ENCODE measurements at regions not wholly inside any gene's neighbourhood (a gene's known extent, or its start where the extent isn't known, plus 50 kb on each side); places are given as distances from the start of the nearest gene placed in this dataset.
A peak's percentile ranks its signal among the peaks of the same experiment; 100 is the strongest.

DNA sequence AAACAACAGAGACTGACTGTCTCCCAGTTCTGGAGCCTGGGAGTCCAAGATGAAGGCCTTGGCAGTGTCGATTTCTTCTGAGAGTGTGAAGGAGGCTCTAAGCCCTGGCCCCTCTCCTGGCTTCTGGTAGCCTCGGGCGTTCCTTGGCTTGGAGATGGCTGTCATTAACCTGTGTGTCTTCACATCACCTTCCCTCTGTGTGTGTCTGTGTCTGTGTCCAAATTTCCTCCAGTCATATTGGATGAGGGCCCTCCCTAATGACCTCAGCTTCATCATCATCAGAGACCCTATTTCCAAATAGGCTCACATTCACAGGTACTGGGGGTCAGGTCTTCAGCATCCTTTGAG lies 138.3 kb downstream of the TOMM20 start:
- Mint-ChIP-seq H3K27ac (ENCODE audit: low read depth, unreplicated experiment) (no peak overlapping the region), H3K36me3 (ENCODE audit: insufficient read depth, unreplicated experiment) (peaks cover 12% of the 10 kb centered on the region), H3K4me1 (ENCODE audit: insufficient read depth, unreplicated experiment) (peaks cover 18% of the 10 kb centered on the region), H3K4me3 (ENCODE audit: unreplicated experiment) (no peak overlapping the region), H3K27me3 (ENCODE audit: insufficient read depth, unreplicated experiment) (no peaks in the 10 kb centered on the region), H3K9me3 (ENCODE audit: unreplicated experiment) (no peaks in the 10 kb centered on the region)
- POLR2A ChIA-PET = interaction anchor here (1.4 to 2.9 kb wide), 2 partner anchors 9 to 333 kb away, joined by 6 to 10 read pairs; no protein-coding TSS in a partner anchor
- BruUV-seq (replicated peaks) = no TSS peak
- CTCF ChIA-PET = interaction anchor here (0.6 to 1.6 kb wide), 4 partner anchors 14 to 471 kb away, joined by 3 to 4 read pairs (median 3); no protein-coding TSS in a partner anchor
- TF ChIP-seq CTCF (IDR thresholded peaks at IDR 0.05; ENCODE audit: unreplicated experiment) = no peak
- intact Hi-C loops (cut with micrococcal nuclease) = no loop called here
- DNase-seq (ENCODE audit: unreplicated experiment) = no peak

DNA sequence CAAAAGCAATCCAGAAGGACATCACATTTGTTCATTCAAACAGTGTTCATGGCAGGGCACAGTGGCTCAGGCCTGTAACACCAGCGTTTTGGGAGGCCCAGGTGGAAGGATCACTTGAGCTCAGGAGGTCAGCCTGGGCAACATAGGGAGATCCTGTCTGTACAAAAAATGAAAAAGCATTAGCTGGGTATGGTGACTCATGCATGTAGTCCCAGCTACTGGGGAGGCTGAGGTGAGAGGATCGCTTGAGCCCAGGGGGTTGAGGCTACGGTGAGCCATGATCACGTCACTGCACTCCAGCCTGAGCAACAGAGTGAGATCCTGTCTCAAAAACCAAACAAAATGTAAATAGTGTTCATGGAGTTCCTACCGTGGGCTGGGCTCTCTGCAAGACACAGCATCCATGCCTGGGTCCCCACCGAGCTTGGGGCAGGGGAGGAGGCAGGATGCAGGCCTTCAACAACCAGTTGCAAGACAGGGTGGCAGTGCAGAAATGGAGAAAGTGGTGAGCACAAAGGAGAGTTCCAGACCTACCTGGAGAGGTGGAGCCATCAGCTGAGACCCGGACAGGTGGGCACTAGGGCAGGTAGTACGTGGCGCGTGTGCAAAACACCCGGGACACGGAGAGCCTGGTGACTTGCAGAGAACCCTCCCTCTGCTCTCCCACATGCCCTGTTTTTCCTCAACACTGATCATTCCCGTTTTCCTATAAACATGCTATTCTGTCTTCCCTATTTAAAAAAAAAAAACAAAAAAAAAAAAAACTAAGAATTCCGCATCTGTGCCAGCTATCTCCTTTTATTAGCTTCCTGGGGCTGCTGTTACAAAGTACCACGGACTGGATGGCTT lies 138.9 kb downstream of the TOMM20 start:
- Mint-ChIP-seq H3K36me3 (ENCODE audit: insufficient read depth, unreplicated experiment) (peaks cover 12% of the 10 kb centered on the region), H3K27ac (ENCODE audit: low read depth, unreplicated experiment) (no peak overlapping the region), H3K9me3 (ENCODE audit: unreplicated experiment) (no peaks in the 10 kb centered on the region), H3K4me1 (ENCODE audit: insufficient read depth, unreplicated experiment) (peaks cover 18% of the 10 kb centered on the region), H3K27me3 (ENCODE audit: insufficient read depth, unreplicated experiment) (no peaks in the 10 kb centered on the region), H3K4me3 (ENCODE audit: unreplicated experiment) (no peak overlapping the region)
- ChIA-PET POLR2A (interaction anchor here (0.9 to 2.9 kb wide), 8 partner anchors 9 to 378 kb away, joined by 3 to 10 read pairs (median 5); no protein-coding TSS in a partner anchor), CTCF (interaction anchor here (0.6 to 1.7 kb wide), 9 partner anchors 10 to 502 kb away, joined by 3 to 6 read pairs (median 3); no protein-coding TSS in a partner anchor)
- intact Hi-C loops (cut with micrococcal nuclease) = no loop called here
- no peak for DNase-seq (ENCODE audit: unreplicated experiment)
- BruUV-seq (replicated peaks) = no TSS peak
- TF ChIP-seq CTCF (IDR thresholded peaks at IDR 0.05; ENCODE audit: unreplicated experiment) = no peak

DNA sequence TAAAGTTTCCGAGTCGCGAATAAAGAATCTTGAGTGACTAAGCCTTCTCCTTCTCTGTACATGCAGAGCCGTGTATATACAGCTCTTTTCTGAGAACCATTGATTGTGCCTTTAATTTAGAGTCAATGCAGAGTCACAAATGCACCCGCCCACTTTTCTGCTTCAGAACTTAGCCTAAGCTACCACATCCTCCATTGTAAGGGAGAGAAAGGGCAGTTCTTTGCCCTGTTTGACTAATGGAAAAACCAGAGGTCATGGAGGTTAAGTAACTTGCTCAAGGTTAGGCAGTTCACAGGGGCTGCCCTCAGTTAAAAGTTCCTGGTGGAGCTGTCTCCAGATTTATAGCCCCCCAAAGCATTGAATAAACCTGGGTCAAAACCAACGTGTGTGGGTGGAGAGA lies 139.6 kb downstream of the TOMM20 start:
- POLR2A ChIA-PET = interaction anchor here (0.7 to 4.1 kb wide), 12 partner anchors 8 to 591 kb away, joined by 3 to 46 read pairs (median 4); no protein-coding TSS in a partner anchor
- H3K4me1 Mint-ChIP-seq (ENCODE audit: insufficient read depth, unreplicated experiment) = peaks cover 24% of the 10 kb centered on the region
- no peaks in the 10 kb centered on the region for H3K27me3 Mint-ChIP-seq (ENCODE audit: insufficient read depth, unreplicated experiment)
- H3K4me3 Mint-ChIP-seq (ENCODE audit: unreplicated experiment) = no peak overlapping the region
- intact Hi-C loops (cut with micrococcal nuclease) = no loop called here
- no peak overlapping the region for H3K27ac Mint-ChIP-seq (ENCODE audit: low read depth, unreplicated experiment)
- CTCF ChIA-PET = interaction anchor here (0.6 to 1.7 kb wide), 7 partner anchors 9 to 502 kb away, joined by 3 to 6 read pairs (median 5); no protein-coding TSS in a partner anchor
- no TSS peak for BruUV-seq (replicated peaks)
- H3K36me3 Mint-ChIP-seq (ENCODE audit: insufficient read depth, unreplicated experiment) = peaks cover 12% of the 10 kb centered on the region
- TF ChIP-seq CTCF (IDR thresholded peaks at IDR 0.05; ENCODE audit: unreplicated experiment) = no peak
- no peak for DNase-seq (ENCODE audit: unreplicated experiment)
- no peaks in the 10 kb centered on the region for H3K9me3 Mint-ChIP-seq (ENCODE audit: unreplicated experiment)

GRCh38 chr1:234988536-234988935 lies 140.1 kb downstream of the TOMM20 start:
- no peak for DNase-seq (ENCODE audit: unreplicated experiment)

More at GRCh38 chr1:234988536-234988935, 140.1 kb downstream of the TOMM20 start:
- Mint-ChIP-seq H3K4me1 (ENCODE audit: insufficient read depth, unreplicated experiment) (peaks cover 24% of the 10 kb centered on the region), H3K27ac (ENCODE audit: low read depth, unreplicated experiment) (peak overlapping the region; percentile 92), H3K36me3 (ENCODE audit: insufficient read depth, unreplicated experiment) (peaks cover 12% of the 10 kb centered on the region), H3K4me3 (ENCODE audit: unreplicated experiment) (no peak overlapping the region), H3K27me3 (ENCODE audit: insufficient read depth, unreplicated experiment) (no peaks in the 10 kb centered on the region), H3K9me3 (ENCODE audit: unreplicated experiment) (no peaks in the 10 kb centered on the region)
- intact Hi-C loops (cut with micrococcal nuclease) = no loop called here
- no peak for TF ChIP-seq CTCF (IDR thresholded peaks at IDR 0.05; ENCODE audit: unreplicated experiment)
- ChIA-PET CTCF (interaction anchor here (0.7 to 1.7 kb wide), 6 partner anchors 9 to 1723 kb away, joined by 3 to 6 read pairs (median 5); no protein-coding TSS in a partner anchor), POLR2A (interaction anchor here (0.7 to 4.1 kb wide), 9 partner anchors 9 to 591 kb away, joined by 3 to 46 read pairs (median 4); no protein-coding TSS in a partner anchor)
- no TSS peak for BruUV-seq (replicated peaks)
